CD8-positive, alpha-beta memory T cell (primary cell): ENCODE measurements at regions not wholly inside any gene's neighbourhood (a gene's known extent, or its start where the extent isn't known, plus 50 kb on each side); places are given as distances from the start of the nearest gene placed in this dataset.

Experiments used
- CTCF ChIA-PET: fragments of 350-600 bp; sonication (Branson Sonifier 250); formaldehyde crosslinking; loops from one replicate; lab custom pipeline; 2021; ENCODE audit warnings: antibody characterized with exemption; lab: Charles Lee
- POLR2A ChIA-PET: fragments of 350-600 bp; sonication (Branson Sonifier 250); formaldehyde crosslinking; loops from one replicate; lab custom pipeline; 2021; ENCODE audit warnings: antibody characterized with exemption; lab: Charles Lee
- DNase-seq, 5 donors: peaks; one replicate each; pipeline versions ENCODE4 v3.0.0 to v3.0.0-alpha.2; 2020 to 2022; ENCODE audit warnings: mixed read lengths in 1 of 5
- H3K27ac ChIP-seq: one replicate; pipeline ENCODE4 v1.7.0; 2013; ENCODE audit warnings: low read depth, mild to moderate bottlenecking, low read length, moderate library complexity
- H3K27me3 ChIP-seq: 2 replicates; pipeline ENCODE4 v1.7.0; 2013; ENCODE audit warnings: low read length, mild to moderate bottlenecking; ENCODE audit not compliant: insufficient read depth, poor library complexity, severe bottlenecking
- H3K36me3 ChIP-seq: 2 replicates; pipeline ENCODE4 v1.7.0; 2013; ENCODE audit warnings: mild to moderate bottlenecking, low read length, moderate library complexity; ENCODE audit not compliant: insufficient read depth
- H3K4me1 ChIP-seq: 2 replicates; pipeline ENCODE4 v1.7.0; 2013; ENCODE audit warnings: mild to moderate bottlenecking, low read length, moderate library complexity; ENCODE audit not compliant: insufficient read depth
- H3K4me3 ChIP-seq: 2 replicates; pipeline ENCODE4 v1.7.0; 2013; ENCODE audit warnings: mild to moderate bottlenecking, low read length
- H3K9me3 ChIP-seq: 2 replicates; pipeline ENCODE4 v1.7.0; 2013; ENCODE audit warnings: mild to moderate bottlenecking, low read length
- H3K27ac Mint-ChIP-seq, 8 donors: one replicate each; pipeline ENCODE4 v1.8.0; 2020 to 2021; ENCODE audit warnings: mixed read lengths in 8 of 8, mild to moderate bottlenecking in 6 of 8, inconsistent platforms in 3 of 8, moderate library complexity in 3 of 8
- H3K27me3 Mint-ChIP-seq, 2 donors: one replicate each; pipeline ENCODE4 v1.8.0; 2020 to 2021; ENCODE audit warnings: mixed read lengths in 2 of 2, mild to moderate bottlenecking in 1 of 2, moderate library complexity in 1 of 2
- H3K36me3 Mint-ChIP-seq, 3 donors: one replicate each; pipeline ENCODE4 v1.8.0; 2020 to 2021; ENCODE audit warnings: mixed read lengths in 3 of 3, inconsistent platforms in 1 of 3, mild to moderate bottlenecking in 1 of 3
- H3K4me1 Mint-ChIP-seq, 3 donors: one replicate each; pipeline ENCODE4 v1.8.0; 2020 to 2021; ENCODE audit warnings: mixed read lengths in 3 of 3, inconsistent platforms in 1 of 3, mild to moderate bottlenecking in 1 of 3
- H3K4me3 Mint-ChIP-seq, 7 donors: one replicate each; pipeline ENCODE4 v1.8.0; 2020 to 2021; ENCODE audit warnings: mixed read lengths in 7 of 7, mild to moderate bottlenecking in 6 of 7, moderate library complexity in 4 of 7, inconsistent platforms in 2 of 7
- H3K9me3 Mint-ChIP-seq, 5 donors: one replicate each; pipeline ENCODE4 v1.8.0; 2020 to 2022; ENCODE audit warnings: mixed read lengths in 5 of 5, mild to moderate bottlenecking in 3 of 5, moderate library complexity in 2 of 5, inconsistent platforms in 1 of 5

- no peak overlapping the region for H3K27ac Mint-ChIP-seq
- Histone ChIP-seq H3K4me3 (no peak overlapping the region), H3K27ac (no peak overlapping the region), H3K4me1 (no peaks in the 10 kb centered on the region), H3K9me3 (no peaks in the 10 kb centered on the region), H3K27me3 (no peaks in the 10 kb centered on the region), H3K36me3 (no peaks in the 10 kb centered on the region)
- H3K9me3 Mint-ChIP-seq: no peaks in the 10 kb centered on the region
- peaks cover 1 to 8% of the 10 kb centered on the region in 2 donors for H3K27me3 Mint-ChIP-seq
- H3K4me1 Mint-ChIP-seq: no peaks in the 10 kb centered on the region
- no peaks in the 10 kb centered on the region for H3K36me3 Mint-ChIP-seq
- DNase-seq: no peak
- ChIA-PET POLR2A (no interaction called here), CTCF (interaction anchor here (0.8 to 1.3 kb wide), 2 partner anchors 12 to 554 kb away, joined by 3 read pairs; no protein-coding TSS in a partner anchor)
- H3K4me3 Mint-ChIP-seq: no peak overlapping the region
Observed at GRCh38 chr6:12221856-12222255, 68.3 kb upstream of the EDN1 start.

GRCh38 chr6:12222405-12223366 lies 67.5 kb upstream of the EDN1 start:
- H3K27ac ChIP-seq: no peak overlapping the region
- CTCF ChIA-PET: no interaction called here
- no peak for DNase-seq
- no peaks in the 10 kb centered on the region for H3K9me3 Mint-ChIP-seq
- no peaks in the 10 kb centered on the region for H3K36me3 ChIP-seq
- H3K4me1 Mint-ChIP-seq: no peaks in the 10 kb centered on the region
- H3K4me3 ChIP-seq: no peak overlapping the region
- peak overlapping the region in 1 of 8 donors; percentile 1 for H3K27ac Mint-ChIP-seq
- H3K36me3 Mint-ChIP-seq: no peaks in the 10 kb centered on the region
- peaks cover 1 to 8% of the 10 kb centered on the region in 2 donors for H3K27me3 Mint-ChIP-seq
- POLR2A ChIA-PET: no interaction called here
- no peaks in the 10 kb centered on the region for H3K4me1 ChIP-seq
- peak overlapping the region in 1 of 7 donors; percentile 29 for H3K4me3 Mint-ChIP-seq
- no peaks in the 10 kb centered on the region for H3K27me3 ChIP-seq
- H3K9me3 ChIP-seq: no peaks in the 10 kb centered on the region

GRCh38 chr6:12223383-12223782 lies 66.8 kb upstream of the EDN1 start:
- POLR2A ChIA-PET: no interaction called here
- no peaks in the 10 kb centered on the region for H3K9me3 Mint-ChIP-seq
- CTCF ChIA-PET: interaction anchor here (1.3 kb wide), 1 partner anchor 10 kb away, joined by 5 read pairs; no protein-coding TSS in a partner anchor
- no peak overlapping the region for H3K27ac Mint-ChIP-seq
- H3K27me3 Mint-ChIP-seq: peaks cover 1 to 8% of the 10 kb centered on the region in 2 donors
- no peak overlapping the region for H3K27ac ChIP-seq
- H3K27me3 ChIP-seq: no peaks in the 10 kb centered on the region
- H3K36me3 Mint-ChIP-seq: no peaks in the 10 kb centered on the region
- H3K4me1 Mint-ChIP-seq: no peaks in the 10 kb centered on the region
- no peaks in the 10 kb centered on the region for H3K36me3 ChIP-seq
- H3K4me3 ChIP-seq: no peak overlapping the region
- no peak for DNase-seq
- no peaks in the 10 kb centered on the region for H3K9me3 ChIP-seq
- H3K4me1 ChIP-seq: no peaks in the 10 kb centered on the region
- no peak overlapping the region for H3K4me3 Mint-ChIP-seq

GRCh38 chr6:12224251-12224650 lies 65.9 kb upstream of the EDN1 start:
- no peak overlapping the region for H3K27ac Mint-ChIP-seq
- no peaks in the 10 kb centered on the region for H3K27me3 ChIP-seq
- H3K9me3 ChIP-seq: no peaks in the 10 kb centered on the region
- no peaks in the 10 kb centered on the region for H3K36me3 Mint-ChIP-seq
- H3K4me3 ChIP-seq: no peak overlapping the region
- no peak overlapping the region for H3K4me3 Mint-ChIP-seq
- H3K9me3 Mint-ChIP-seq: no peaks in the 10 kb centered on the region
- H3K27me3 Mint-ChIP-seq: peaks cover 1 to 8% of the 10 kb centered on the region in 2 donors
- ChIA-PET CTCF (interaction anchor here (1.3 kb wide), 1 partner anchor 10 kb away, joined by 5 read pairs; no protein-coding TSS in a partner anchor), POLR2A (no interaction called here)
- DNase-seq: no peak
- H3K27ac ChIP-seq: no peak overlapping the region
- no peaks in the 10 kb centered on the region for H3K36me3 ChIP-seq
- no peaks in the 10 kb centered on the region for H3K4me1 ChIP-seq
- H3K4me1 Mint-ChIP-seq: no peaks in the 10 kb centered on the region

GRCh38 chr6:12228447-12229146 lies 61.6 kb upstream of the EDN1 start:
- Histone ChIP-seq H3K9me3 (no peaks in the 10 kb centered on the region), H3K4me3 (no peak overlapping the region), H3K36me3 (no peaks in the 10 kb centered on the region), H3K27me3 (no peaks in the 10 kb centered on the region), H3K4me1 (peaks cover 12% of the 10 kb centered on the region), H3K27ac (no peak overlapping the region)
- H3K4me3 Mint-ChIP-seq: no peak overlapping the region
- ChIA-PET POLR2A (no interaction called here), CTCF (no interaction called here)
- H3K36me3 Mint-ChIP-seq: no peaks in the 10 kb centered on the region
- no peaks in the 10 kb centered on the region for H3K9me3 Mint-ChIP-seq
- peaks cover 15% of the 10 kb centered on the region in 3 donors for H3K4me1 Mint-ChIP-seq
- no peaks in the 10 kb centered on the region for H3K27me3 Mint-ChIP-seq
- H3K27ac Mint-ChIP-seq: no peak overlapping the region
- no peak for DNase-seq

- Mint-ChIP-seq H3K4me1 (peaks cover 19 to 23% (median 22%) of the 10 kb centered on the region in 3 donors), H3K36me3 (no peaks in the 10 kb centered on the region), H3K27me3 (no peaks in the 10 kb centered on the region), H3K27ac (no peak overlapping the region), H3K4me3 (no peak overlapping the region), H3K9me3 (no peaks in the 10 kb centered on the region)
- CTCF ChIA-PET: interaction anchor here (1.6 kb wide), 1 partner anchor 9 kb away, joined by 4 read pairs; no protein-coding TSS in a partner anchor
- DNase-seq: no peak
- no peaks in the 10 kb centered on the region for H3K27me3 ChIP-seq
- no peaks in the 10 kb centered on the region for H3K36me3 ChIP-seq
- no peaks in the 10 kb centered on the region for H3K9me3 ChIP-seq
- POLR2A ChIA-PET: no interaction called here
- no peak overlapping the region for H3K4me3 ChIP-seq
- peaks cover 16% of the 10 kb centered on the region for H3K4me1 ChIP-seq
- H3K27ac ChIP-seq: no peak overlapping the region
Observed at GRCh38 chr6:12229332-12229731, 60.8 kb upstream of the EDN1 start.

- H3K36me3 ChIP-seq: no peaks in the 10 kb centered on the region
- no peaks in the 10 kb centered on the region for H3K9me3 ChIP-seq
- H3K36me3 Mint-ChIP-seq: no peaks in the 10 kb centered on the region
- H3K4me1 Mint-ChIP-seq: peaks cover 19 to 23% (median 22%) of the 10 kb centered on the region in 3 donors
- CTCF ChIA-PET: interaction anchor here (1.6 kb wide), 1 partner anchor 8 kb away, joined by 4 read pairs; no protein-coding TSS in a partner anchor
- POLR2A ChIA-PET: no interaction called here
- H3K27ac Mint-ChIP-seq: no peak overlapping the region
- H3K27me3 ChIP-seq: no peaks in the 10 kb centered on the region
- peaks cover 16% of the 10 kb centered on the region for H3K4me1 ChIP-seq
- H3K27me3 Mint-ChIP-seq: no peaks in the 10 kb centered on the region
- no peak for DNase-seq
- H3K4me3 ChIP-seq: no peak overlapping the region
- no peak overlapping the region for H3K27ac ChIP-seq
- H3K4me3 Mint-ChIP-seq: no peak overlapping the region
- no peaks in the 10 kb centered on the region for H3K9me3 Mint-ChIP-seq
Observed at GRCh38 chr6:12230523-12230922, 59.6 kb upstream of the EDN1 start.

- ChIA-PET POLR2A (no interaction called here), CTCF (interaction anchor here (1.3 to 2.1 kb wide), 3 partner anchors 82 to 580 kb away, joined by 4 to 28 read pairs (median 4); no protein-coding TSS in a partner anchor)
- no peaks in the 10 kb centered on the region for H3K9me3 ChIP-seq
- Mint-ChIP-seq H3K4me3 (peak overlapping the region in 3 of 7 donors; percentile 13 to 54 (median 43)), H3K9me3 (no peaks in the 10 kb centered on the region), H3K27me3 (no peaks in the 10 kb centered on the region), H3K4me1 (peaks cover 19 to 23% (median 22%) of the 10 kb centered on the region in 3 donors), H3K36me3 (no peaks in the 10 kb centered on the region), H3K27ac (peak overlapping the region in 2 of 8 donors; percentile 14 to 22)
- DNase-seq: no peak
- no peaks in the 10 kb centered on the region for H3K36me3 ChIP-seq
- H3K27ac ChIP-seq: no peak overlapping the region
- H3K4me3 ChIP-seq: peak overlapping the region; percentile 2
- H3K27me3 ChIP-seq: no peaks in the 10 kb centered on the region
- H3K4me1 ChIP-seq: peaks cover 16% of the 10 kb centered on the region
Observed at GRCh38 chr6:12232339-12232738, 57.8 kb upstream of the EDN1 start.
